Upper lobe of left lung (tissue), 4 donors: ENCODE measurements at regions not wholly inside any gene's neighbourhood (a gene's known extent, or its start where the extent isn't known, plus 50 kb on each side); places are given as distances from the start of the nearest gene placed in this dataset.

ENCODE experiments used
- POLR2A ChIP-seq, 4 donors: fragments of 450-650 bp; IDR thresholded peaks; one replicate each; pipeline ENCODE4 v1.5.1; 2016 to 2017; ENCODE audit warnings: antibody characterized with exemption in 4 of 4, mild to moderate bottlenecking in 2 of 4
- POLR2AphosphoS5 ChIP-seq, 2 donors: sonication (generic); formaldehyde crosslinking; IDR thresholded peaks; one replicate each; pipeline ENCODE4 v1.5.1; 2017; ENCODE audit warnings: antibody characterized with exemption in 2 of 2
- TF ChIP-seq, protein P1 (sequence below), 6 experiments: fragments of 450-650 bp in 4 of 6; fragments of 200-600 bp in 2 of 6; sonication (generic) in 2 of 6; IDR thresholded peaks; one replicate each; pipeline ENCODE4 v1.5.1; 2016 to 2019; ENCODE audit warnings: antibody characterized with exemption in 6 of 6

- TF ChIP-seq, protein P1, sequence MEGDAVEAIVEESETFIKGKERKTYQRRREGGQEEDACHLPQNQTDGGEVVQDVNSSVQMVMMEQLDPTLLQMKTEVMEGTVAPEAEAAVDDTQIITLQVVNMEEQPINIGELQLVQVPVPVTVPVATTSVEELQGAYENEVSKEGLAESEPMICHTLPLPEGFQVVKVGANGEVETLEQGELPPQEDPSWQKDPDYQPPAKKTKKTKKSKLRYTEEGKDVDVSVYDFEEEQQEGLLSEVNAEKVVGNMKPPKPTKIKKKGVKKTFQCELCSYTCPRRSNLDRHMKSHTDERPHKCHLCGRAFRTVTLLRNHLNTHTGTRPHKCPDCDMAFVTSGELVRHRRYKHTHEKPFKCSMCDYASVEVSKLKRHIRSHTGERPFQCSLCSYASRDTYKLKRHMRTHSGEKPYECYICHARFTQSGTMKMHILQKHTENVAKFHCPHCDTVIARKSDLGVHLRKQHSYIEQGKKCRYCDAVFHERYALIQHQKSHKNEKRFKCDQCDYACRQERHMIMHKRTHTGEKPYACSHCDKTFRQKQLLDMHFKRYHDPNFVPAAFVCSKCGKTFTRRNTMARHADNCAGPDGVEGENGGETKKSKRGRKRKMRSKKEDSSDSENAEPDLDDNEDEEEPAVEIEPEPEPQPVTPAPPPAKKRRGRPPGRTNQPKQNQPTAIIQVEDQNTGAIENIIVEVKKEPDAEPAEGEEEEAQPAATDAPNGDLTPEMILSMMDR (IDR thresholded peaks at IDR 0.05) = no peak
- TF ChIP-seq POLR2A (IDR thresholded peaks at IDR 0.05) (no peak), POLR2AphosphoS5 (IDR thresholded peaks at IDR 0.05) (no peak)
These were observed 249.3 kb upstream of the TGFBR2 start for GRCh38 chr3:30356866-30357753.
